Ovary (tissue), 3 donors: ENCODE measurements at regions not wholly inside any gene's neighbourhood (a gene's known extent, or its start where the extent isn't known, plus 50 kb on each side); places are given as distances from the start of the nearest gene placed in this dataset.
"Not testable (repeated sequence)": the region's sequence is repeated elsewhere in the genome, so short reads cannot be mapped to it uniquely, and the experiment has no call there.

ENCODE experiments used
- EP300 ChIP-seq: sonication (generic); formaldehyde crosslinking; IDR thresholded peaks from one replicate; pipeline ENCODE4 v1.6.1; 2017; ENCODE audit warnings: antibody characterized with exemption
- POLR2A ChIP-seq: fragments of 450-650 bp; IDR thresholded peaks from one replicate; pipeline ENCODE4 v1.6.1; 2017; ENCODE audit warnings: antibody characterized with exemption, mild to moderate bottlenecking, moderate library complexity
- TF ChIP-seq, protein P1 (sequence below), 3 donors: fragments of 450-650 bp in 2 of 3; fragments of 200-600 bp in 1 of 3; IDR thresholded peaks; one replicate each; pipeline versions ENCODE4 v1.5.1 to v1.8.0; 2016 to 2022; ENCODE audit warnings: antibody characterized with exemption in 3 of 3, mild to moderate bottlenecking in 1 of 3
- donor health status: DM: no; HTN: no; CAD: no.

DNA sequence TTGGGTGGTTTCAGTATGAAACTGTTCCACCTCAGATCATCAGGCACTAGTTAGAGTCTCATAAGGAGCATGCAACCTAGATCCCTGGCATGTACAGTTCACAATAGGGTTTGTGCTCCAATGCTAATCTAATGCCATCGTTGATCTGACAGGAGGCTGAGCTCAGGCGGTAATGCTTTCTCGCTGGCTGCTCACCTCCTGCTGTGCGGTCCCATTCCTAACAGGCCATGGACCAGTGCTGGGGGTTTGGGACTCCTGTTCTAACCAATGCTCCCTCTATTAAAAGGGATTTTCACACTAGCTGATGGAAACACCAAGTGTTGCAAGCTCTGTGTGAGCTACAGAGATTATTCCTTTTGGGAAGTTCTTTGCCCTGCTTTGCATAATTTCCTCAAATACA, 60.2 kb downstream of the PPIAL4G start:
- TF ChIP-seq, protein P1, sequence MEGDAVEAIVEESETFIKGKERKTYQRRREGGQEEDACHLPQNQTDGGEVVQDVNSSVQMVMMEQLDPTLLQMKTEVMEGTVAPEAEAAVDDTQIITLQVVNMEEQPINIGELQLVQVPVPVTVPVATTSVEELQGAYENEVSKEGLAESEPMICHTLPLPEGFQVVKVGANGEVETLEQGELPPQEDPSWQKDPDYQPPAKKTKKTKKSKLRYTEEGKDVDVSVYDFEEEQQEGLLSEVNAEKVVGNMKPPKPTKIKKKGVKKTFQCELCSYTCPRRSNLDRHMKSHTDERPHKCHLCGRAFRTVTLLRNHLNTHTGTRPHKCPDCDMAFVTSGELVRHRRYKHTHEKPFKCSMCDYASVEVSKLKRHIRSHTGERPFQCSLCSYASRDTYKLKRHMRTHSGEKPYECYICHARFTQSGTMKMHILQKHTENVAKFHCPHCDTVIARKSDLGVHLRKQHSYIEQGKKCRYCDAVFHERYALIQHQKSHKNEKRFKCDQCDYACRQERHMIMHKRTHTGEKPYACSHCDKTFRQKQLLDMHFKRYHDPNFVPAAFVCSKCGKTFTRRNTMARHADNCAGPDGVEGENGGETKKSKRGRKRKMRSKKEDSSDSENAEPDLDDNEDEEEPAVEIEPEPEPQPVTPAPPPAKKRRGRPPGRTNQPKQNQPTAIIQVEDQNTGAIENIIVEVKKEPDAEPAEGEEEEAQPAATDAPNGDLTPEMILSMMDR (IDR thresholded peaks at IDR 0.05) = not testable (repeated sequence)
- not testable (repeated sequence) for TF ChIP-seq EP300, POLR2A
